ENCODE measurements at regions not wholly inside any gene's neighbourhood (a gene's known extent, or its start where the extent isn't known, plus 50 kb on each side); places are given as distances from the start of the nearest gene placed in this dataset.

- no peak for DNase-seq (ENCODE audit: extremely low read depth, insufficient read length)
- no peak overlapping the region for H3K4me3 ChIP-seq (replicated peaks; ENCODE audit: low read depth, low read length)
- no peak for TF ChIP-seq CTCF (IDR thresholded peaks at IDR 0.05; ENCODE audit: insufficient read depth, low read length, poor library complexity, severe bottlenecking)
These were observed 1218.5 kb downstream of the SUCLG1 start for GRCh38 chr2:83240611-83241010.

GRCh38 chr2:83238111-83238510 lies 1221.0 kb downstream of the SUCLG1 start:
- TF ChIP-seq CTCF (IDR thresholded peaks at IDR 0.05; ENCODE audit: insufficient read depth, low read length, poor library complexity, severe bottlenecking), result no peak
- DNase-seq (ENCODE audit: extremely low read depth, insufficient read length), result no peak
- H3K4me3 ChIP-seq (replicated peaks; ENCODE audit: low read depth, low read length), result no peak overlapping the region
- H3K27me3 ChIP-seq (replicated peaks; ENCODE audit: control insufficient read depth, insufficient read depth, low read length), result no peaks in the 10 kb centered on the region
- no peaks in the 10 kb centered on the region for H3K36me3 ChIP-seq (ENCODE audit: control insufficient read depth, insufficient read depth, low read length)

More at GRCh38 chr2:83240611-83241010, 1218.5 kb downstream of the SUCLG1 start:
- Histone ChIP-seq H3K36me3 (ENCODE audit: control insufficient read depth, insufficient read depth, low read length) (no peaks in the 10 kb centered on the region), H3K27me3 (replicated peaks; ENCODE audit: control insufficient read depth, insufficient read depth, low read length) (no peaks in the 10 kb centered on the region)

GRCh38 chr2:83234246-83234645 lies 1224.8 kb downstream of the SUCLG1 start:
- TF ChIP-seq CTCF (IDR thresholded peaks at IDR 0.05; ENCODE audit: insufficient read depth, low read length, poor library complexity, severe bottlenecking), result no peak
- Histone ChIP-seq H3K36me3 (ENCODE audit: control insufficient read depth, insufficient read depth, low read length) (no peaks in the 10 kb centered on the region), H3K27me3 (replicated peaks; ENCODE audit: control insufficient read depth, insufficient read depth, low read length) (no peaks in the 10 kb centered on the region), H3K4me3 (replicated peaks; ENCODE audit: low read depth, low read length) (no peak overlapping the region)
- no peak for DNase-seq (ENCODE audit: extremely low read depth, insufficient read length)

GRCh38 chr2:83233781-83234180 lies 1225.3 kb downstream of the SUCLG1 start:
- TF ChIP-seq CTCF (IDR thresholded peaks at IDR 0.05; ENCODE audit: insufficient read depth, low read length, poor library complexity, severe bottlenecking), result no peak
- Histone ChIP-seq H3K27me3 (replicated peaks; ENCODE audit: control insufficient read depth, insufficient read depth, low read length) (no peaks in the 10 kb centered on the region), H3K4me3 (replicated peaks; ENCODE audit: low read depth, low read length) (no peak overlapping the region), H3K36me3 (ENCODE audit: control insufficient read depth, insufficient read depth, low read length) (no peaks in the 10 kb centered on the region)
- no peak for DNase-seq (ENCODE audit: extremely low read depth, insufficient read length)

GRCh38 chr2:83233326-83233725 lies 1225.8 kb downstream of the SUCLG1 start:
- H3K27me3 ChIP-seq (replicated peaks; ENCODE audit: control insufficient read depth, insufficient read depth, low read length), result no peaks in the 10 kb centered on the region

More at GRCh38 chr2:83233326-83233725, 1225.8 kb downstream of the SUCLG1 start:
- no peak for DNase-seq (ENCODE audit: extremely low read depth, insufficient read length)
- Histone ChIP-seq H3K4me3 (replicated peaks; ENCODE audit: low read depth, low read length) (no peak overlapping the region), H3K36me3 (ENCODE audit: control insufficient read depth, insufficient read depth, low read length) (no peaks in the 10 kb centered on the region)
- TF ChIP-seq CTCF (IDR thresholded peaks at IDR 0.05; ENCODE audit: insufficient read depth, low read length, poor library complexity, severe bottlenecking), result no peak
